ENCODE measurements at regions not wholly inside any gene's neighbourhood (a gene's known extent, or its start where the extent isn't known, plus 50 kb on each side); places are given as distances from the start of the nearest gene placed in this dataset.
"Not testable (repeated sequence)": the region's sequence is repeated elsewhere in the genome, so short reads cannot be mapped to it uniquely, and the experiment has no call there.

DNA sequence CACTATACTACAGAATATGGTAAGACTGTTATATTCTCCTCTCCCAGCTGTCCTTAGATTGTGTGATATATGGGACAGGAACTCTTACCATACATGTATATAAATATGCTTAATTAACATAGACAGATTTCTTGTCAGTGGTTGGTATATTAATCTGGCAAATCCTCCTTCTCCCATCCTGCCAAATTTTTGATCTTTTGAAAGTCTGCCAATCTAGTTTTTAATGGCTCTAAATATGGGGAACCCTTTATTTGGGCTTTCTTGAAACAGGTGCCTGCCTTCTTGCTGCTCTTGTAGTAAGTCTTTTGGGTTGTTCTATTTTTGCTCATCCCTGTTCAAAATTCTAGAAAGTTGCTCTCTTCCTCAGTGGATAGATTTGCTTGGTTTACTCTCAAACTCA is 63.5 kb downstream of the SPATA31D1 start:
- no peaks in the 10 kb centered on the region for H3K36me3 ChIP-seq (ENCODE audit: control insufficient read depth, low read length)
- no peaks in the 10 kb centered on the region for H3K4me1 ChIP-seq (ENCODE audit: control insufficient read depth, low read length)
- H3K4me3 ChIP-seq (ENCODE audit: low read length) = no peak overlapping the region
- no peaks in the 10 kb centered on the region for H3K9me2 ChIP-seq (replicated peaks; ENCODE audit: control insufficient read depth, low read length)
- H3F3A ChIP-seq (ENCODE audit: control insufficient read depth, insufficient read depth) = no peaks in the 10 kb centered on the region
- no peak overlapping the region for H3K27ac ChIP-seq (ENCODE audit: low read depth, low read length)
- no peak overlapping the region for H3K4me2 ChIP-seq (ENCODE audit: low read length)
- H3K9me3 ChIP-seq (ENCODE audit: control insufficient read depth, insufficient read depth, low read length) = peaks cover 3% of the 10 kb centered on the region
- H4K20me1 ChIP-seq (ENCODE audit: control insufficient read depth, insufficient read depth, low read depth, low read length) = no peaks in the 10 kb centered on the region
- H3K27me3 ChIP-seq (ENCODE audit: control insufficient read depth, low read length) = no peaks in the 10 kb centered on the region
- TF ChIP-seq, protein P1, sequence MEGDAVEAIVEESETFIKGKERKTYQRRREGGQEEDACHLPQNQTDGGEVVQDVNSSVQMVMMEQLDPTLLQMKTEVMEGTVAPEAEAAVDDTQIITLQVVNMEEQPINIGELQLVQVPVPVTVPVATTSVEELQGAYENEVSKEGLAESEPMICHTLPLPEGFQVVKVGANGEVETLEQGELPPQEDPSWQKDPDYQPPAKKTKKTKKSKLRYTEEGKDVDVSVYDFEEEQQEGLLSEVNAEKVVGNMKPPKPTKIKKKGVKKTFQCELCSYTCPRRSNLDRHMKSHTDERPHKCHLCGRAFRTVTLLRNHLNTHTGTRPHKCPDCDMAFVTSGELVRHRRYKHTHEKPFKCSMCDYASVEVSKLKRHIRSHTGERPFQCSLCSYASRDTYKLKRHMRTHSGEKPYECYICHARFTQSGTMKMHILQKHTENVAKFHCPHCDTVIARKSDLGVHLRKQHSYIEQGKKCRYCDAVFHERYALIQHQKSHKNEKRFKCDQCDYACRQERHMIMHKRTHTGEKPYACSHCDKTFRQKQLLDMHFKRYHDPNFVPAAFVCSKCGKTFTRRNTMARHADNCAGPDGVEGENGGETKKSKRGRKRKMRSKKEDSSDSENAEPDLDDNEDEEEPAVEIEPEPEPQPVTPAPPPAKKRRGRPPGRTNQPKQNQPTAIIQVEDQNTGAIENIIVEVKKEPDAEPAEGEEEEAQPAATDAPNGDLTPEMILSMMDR (IDR thresholded peaks at IDR 0.05; ENCODE audit: low read depth, low read length, poor library complexity, severe bottlenecking) = no peak
- no peak for TF ChIP-seq EZH2phosphoT487 (IDR thresholded peaks at IDR 0.05; ENCODE audit: borderline replicate concordance, low read length)
- no peaks in the 10 kb centered on the region for H3K79me2 ChIP-seq (ENCODE audit: control insufficient read depth, low read length)

DNA sequence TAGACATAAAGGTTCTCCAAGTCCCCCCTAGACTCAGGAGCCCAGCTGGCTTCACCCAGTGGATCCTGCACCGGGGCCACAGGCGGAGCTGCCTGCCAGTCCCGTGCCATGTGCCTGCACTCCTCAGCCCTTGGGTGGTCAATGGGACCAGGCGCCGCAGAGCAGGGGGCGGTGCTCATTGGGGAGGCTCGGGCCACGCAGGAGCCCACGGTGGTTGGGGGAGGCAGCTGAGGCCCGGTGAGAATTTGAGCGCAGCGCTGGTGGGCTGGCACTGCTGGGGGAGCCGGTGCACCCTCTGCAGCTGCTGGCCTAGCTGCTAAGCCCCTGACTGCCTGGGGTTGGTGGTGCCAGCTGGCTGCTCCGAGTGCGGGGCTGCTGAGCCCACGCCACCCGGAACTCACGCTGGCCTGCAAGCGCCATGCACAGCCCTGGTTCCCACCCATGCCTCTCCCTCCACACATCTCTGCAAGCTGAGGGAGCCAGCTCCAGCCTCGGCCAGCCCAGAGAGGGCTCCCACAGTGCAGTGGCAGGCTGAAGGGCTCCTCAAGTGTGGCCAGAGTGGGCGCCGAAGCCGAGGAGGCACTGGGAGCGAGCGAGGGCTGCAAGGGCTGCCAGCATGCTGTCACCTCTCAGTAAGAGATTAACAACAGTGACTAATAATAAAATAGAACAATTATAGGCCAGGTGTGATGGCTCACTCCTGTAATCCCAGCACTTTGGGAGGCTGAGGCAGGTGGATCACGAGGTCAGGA is 65.9 kb downstream of the SPATA31D1 start:
- Histone ChIP-seq H3K4me2 (ENCODE audit: low read length) (no peak overlapping the region), H3K4me3 (ENCODE audit: low read length) (no peak overlapping the region), H3K9me3 (ENCODE audit: control insufficient read depth, insufficient read depth, low read length) (peaks cover 3% of the 10 kb centered on the region), H3K36me3 (ENCODE audit: control insufficient read depth, low read length) (no peaks in the 10 kb centered on the region), H3K79me2 (ENCODE audit: control insufficient read depth, low read length) (no peaks in the 10 kb centered on the region), H3F3A (ENCODE audit: control insufficient read depth, insufficient read depth) (no peaks in the 10 kb centered on the region), H3K27me3 (ENCODE audit: control insufficient read depth, low read length) (no peaks in the 10 kb centered on the region), H3K9me2 (replicated peaks; ENCODE audit: control insufficient read depth, low read length) (no peaks in the 10 kb centered on the region), H3K4me1 (ENCODE audit: control insufficient read depth, low read length) (no peaks in the 10 kb centered on the region), H4K20me1 (ENCODE audit: control insufficient read depth, insufficient read depth, low read depth, low read length) (no peaks in the 10 kb centered on the region), H3K27ac (ENCODE audit: low read depth, low read length) (no peak overlapping the region)
- TF ChIP-seq, protein P1 (IDR thresholded peaks at IDR 0.05; ENCODE audit: low read depth, low read length, poor library complexity, severe bottlenecking) = no peak
- no peak for TF ChIP-seq EZH2phosphoT487 (IDR thresholded peaks at IDR 0.05; ENCODE audit: borderline replicate concordance, low read length)

- H3K79me2 ChIP-seq (ENCODE audit: control insufficient read depth, low read length) = no peaks in the 10 kb centered on the region
- H3K27me3 ChIP-seq (ENCODE audit: control insufficient read depth, low read length) = no peaks in the 10 kb centered on the region
- H3K27ac ChIP-seq (ENCODE audit: low read depth, low read length) = no peak overlapping the region
- H3K9me2 ChIP-seq (replicated peaks; ENCODE audit: control insufficient read depth, low read length) = no peaks in the 10 kb centered on the region
- no peak overlapping the region for H3K4me3 ChIP-seq (ENCODE audit: low read length)
- no peaks in the 10 kb centered on the region for H3K36me3 ChIP-seq (ENCODE audit: control insufficient read depth, low read length)
- H3F3A ChIP-seq (ENCODE audit: control insufficient read depth, insufficient read depth) = no peaks in the 10 kb centered on the region
- TF ChIP-seq, protein P1 (IDR thresholded peaks at IDR 0.05; ENCODE audit: low read depth, low read length, poor library complexity, severe bottlenecking) = no peak
- no peak for TF ChIP-seq EZH2phosphoT487 (IDR thresholded peaks at IDR 0.05; ENCODE audit: borderline replicate concordance, low read length)
- H3K4me1 ChIP-seq (ENCODE audit: control insufficient read depth, low read length) = no peaks in the 10 kb centered on the region
- H3K9me3 ChIP-seq (ENCODE audit: control insufficient read depth, insufficient read depth, low read length) = peaks cover 3% of the 10 kb centered on the region
- H4K20me1 ChIP-seq (ENCODE audit: control insufficient read depth, insufficient read depth, low read depth, low read length) = no peaks in the 10 kb centered on the region
- H3K4me2 ChIP-seq (ENCODE audit: low read length) = no peak overlapping the region
Observed at GRCh38 chr9:82057805-82058204, 69.2 kb downstream of the SPATA31D1 start.

GRCh38 chr9:82061801-82062200 is 73.2 kb downstream of the SPATA31D1 start:
- H4K20me1 ChIP-seq (ENCODE audit: control insufficient read depth, insufficient read depth, low read depth, low read length); H3K27ac ChIP-seq (ENCODE audit: low read depth, low read length); H3K36me3 ChIP-seq (ENCODE audit: control insufficient read depth, low read length); H3K9me2 ChIP-seq (replicated peaks; ENCODE audit: control insufficient read depth, low read length); H3F3A ChIP-seq (ENCODE audit: control insufficient read depth, insufficient read depth); H3K4me2 ChIP-seq (ENCODE audit: low read length); H3K27me3 ChIP-seq (ENCODE audit: control insufficient read depth, low read length); H3K4me1 ChIP-seq (ENCODE audit: control insufficient read depth, low read length); H3K4me3 ChIP-seq (ENCODE audit: low read length); H3K79me2 ChIP-seq (ENCODE audit: control insufficient read depth, low read length); H3K9me3 ChIP-seq (ENCODE audit: control insufficient read depth, insufficient read depth, low read length): not testable (repeated sequence)

Data from DOHH2 (cell line).